Astrocyte (in vitro differentiated cells and primary cell): ENCODE measurements at regions not wholly inside any gene's neighbourhood (a gene's known extent, or its start where the extent isn't known, plus 50 kb on each side); places are given as distances from the start of the nearest gene placed in this dataset.

ENCODE experiments used
- EZH2 ChIP-seq: IDR thresholded peaks from 2 replicates; pipeline ENCODE4 v1.6.1; 2012; ENCODE audit warnings: mild to moderate bottlenecking, low read length, inconsistent platforms; ENCODE audit not compliant: insufficient read depth
- TF ChIP-seq, protein P1 (sequence below): IDR thresholded peaks from 2 replicates; pipeline ENCODE4 v1.5.1; 2011; ENCODE audit warnings: low read depth, mild to moderate bottlenecking, inconsistent platforms, low read length, moderate library complexity; ENCODE audit not compliant: insufficient read depth

DNA sequence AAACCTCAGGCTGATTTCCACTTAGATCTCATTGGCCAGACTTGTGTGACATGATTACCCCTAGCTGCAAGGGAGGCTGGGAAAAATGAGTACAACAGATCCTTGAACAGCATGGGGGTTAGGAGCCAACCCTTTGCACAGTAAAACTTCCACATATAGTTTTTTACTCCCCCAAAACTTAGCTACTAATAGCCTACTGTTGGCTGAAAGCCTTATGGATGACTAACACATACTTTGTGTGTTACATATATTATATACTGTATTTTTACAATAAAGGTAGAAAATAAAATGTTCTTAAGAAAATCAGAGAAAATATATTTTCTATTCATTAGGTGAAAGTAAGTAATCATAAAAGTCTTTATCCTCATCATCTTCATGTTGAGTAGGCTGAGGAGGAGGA, 217.4 kb downstream of the NMUR2 start:
- TF ChIP-seq, protein P1, sequence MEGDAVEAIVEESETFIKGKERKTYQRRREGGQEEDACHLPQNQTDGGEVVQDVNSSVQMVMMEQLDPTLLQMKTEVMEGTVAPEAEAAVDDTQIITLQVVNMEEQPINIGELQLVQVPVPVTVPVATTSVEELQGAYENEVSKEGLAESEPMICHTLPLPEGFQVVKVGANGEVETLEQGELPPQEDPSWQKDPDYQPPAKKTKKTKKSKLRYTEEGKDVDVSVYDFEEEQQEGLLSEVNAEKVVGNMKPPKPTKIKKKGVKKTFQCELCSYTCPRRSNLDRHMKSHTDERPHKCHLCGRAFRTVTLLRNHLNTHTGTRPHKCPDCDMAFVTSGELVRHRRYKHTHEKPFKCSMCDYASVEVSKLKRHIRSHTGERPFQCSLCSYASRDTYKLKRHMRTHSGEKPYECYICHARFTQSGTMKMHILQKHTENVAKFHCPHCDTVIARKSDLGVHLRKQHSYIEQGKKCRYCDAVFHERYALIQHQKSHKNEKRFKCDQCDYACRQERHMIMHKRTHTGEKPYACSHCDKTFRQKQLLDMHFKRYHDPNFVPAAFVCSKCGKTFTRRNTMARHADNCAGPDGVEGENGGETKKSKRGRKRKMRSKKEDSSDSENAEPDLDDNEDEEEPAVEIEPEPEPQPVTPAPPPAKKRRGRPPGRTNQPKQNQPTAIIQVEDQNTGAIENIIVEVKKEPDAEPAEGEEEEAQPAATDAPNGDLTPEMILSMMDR: no peak
- TF ChIP-seq EZH2: no peak
